HFF-Myc (cell line): ENCODE measurements at regions not wholly inside any gene's neighbourhood (a gene's known extent, or its start where the extent isn't known, plus 50 kb on each side); places are given as distances from the start of the nearest gene placed in this dataset.

Source experiments
- DNase-seq: peaks from one replicate; pipeline ENCODE4 v3.0.0-alpha.2; 2011; ENCODE audit warnings: low read depth; ENCODE audit errors: extremely low read depth
- H3K4me3 ChIP-seq: replicated peaks from 2 replicates; pipeline ENCODE4 v1.5.1; 2011; ENCODE audit warnings: low read depth, mild to moderate bottlenecking, control low read depth, low read length
- CTCF ChIP-seq: IDR thresholded peaks from 2 replicates; pipeline ENCODE4 v1.5.1; 2012; ENCODE audit warnings: mild to moderate bottlenecking, low read depth, low read length, control low read depth; ENCODE audit errors: missing control alignments

- no peak for DNase-seq
- H3K4me3 ChIP-seq: no peak overlapping the region
- no peak for TF ChIP-seq CTCF
Measured at GRCh38 chr15:94847325-94847724, 616.0 kb downstream of the MCTP2 start.

GRCh38 chr15:94848054-94848453 is 616.7 kb downstream of the MCTP2 start:
- no peak overlapping the region for H3K4me3 ChIP-seq
- TF ChIP-seq CTCF: no peak
- no peak for DNase-seq

- no peak for TF ChIP-seq CTCF
- H3K4me3 ChIP-seq: no peak overlapping the region
- DNase-seq: no peak
Measured at GRCh38 chr15:94855018-94855408, 623.7 kb downstream of the MCTP2 start.

GRCh38 chr15:94855409-94856266 is 624.3 kb downstream of the MCTP2 start:
- no peak overlapping the region for H3K4me3 ChIP-seq
- no peak for DNase-seq
- TF ChIP-seq CTCF: no peak

- no peak overlapping the region for H3K4me3 ChIP-seq
- no peak for DNase-seq
- TF ChIP-seq CTCF: no peak
Measured at GRCh38 chr15:94856267-94856854, 625.0 kb downstream of the MCTP2 start.

- no peak for TF ChIP-seq CTCF
- DNase-seq: no peak
- no peak overlapping the region for H3K4me3 ChIP-seq
Measured at GRCh38 chr15:94857466-94857865, 626.1 kb downstream of the MCTP2 start.
